ENCODE measurements at regions not wholly inside any gene's neighbourhood (a gene's known extent, or its start where the extent isn't known, plus 50 kb on each side); places are given as distances from the start of the nearest gene placed in this dataset.
A peak's percentile ranks its signal among the peaks of the same experiment; 100 is the strongest.

DNA sequence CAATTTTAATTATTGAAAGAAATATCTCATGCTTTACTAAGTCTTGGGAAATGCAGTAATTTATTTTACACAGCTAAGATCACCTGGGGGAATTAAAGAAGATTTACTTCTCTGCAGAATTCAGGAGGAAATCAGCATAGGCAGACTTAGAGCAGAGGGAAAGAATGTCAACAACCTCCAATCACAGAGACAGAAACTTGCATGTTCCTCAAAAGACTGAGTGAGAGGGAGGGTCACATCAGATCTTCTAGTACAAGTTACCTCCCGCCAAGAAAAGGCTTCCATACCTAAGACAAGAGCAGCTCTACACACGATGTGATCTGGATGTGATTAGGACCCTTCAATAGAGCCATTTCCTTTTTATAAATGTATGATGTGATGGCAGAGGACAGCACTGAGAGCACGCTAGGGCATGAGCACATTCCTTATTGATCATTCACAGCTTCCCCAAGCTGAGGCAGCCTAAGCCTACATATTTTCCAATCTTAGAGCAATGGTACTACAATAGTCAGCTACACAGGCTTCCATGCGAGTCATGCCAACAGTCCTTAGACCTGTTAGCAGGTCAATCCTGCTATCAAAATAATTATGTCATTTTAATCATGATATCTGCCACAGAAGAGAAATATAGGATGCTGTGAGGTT lies 403.3 kb downstream of the ETNK1 start:
- Mint-ChIP-seq H3K9me3 (no peaks in the 10 kb centered on the region), H3K4me3 (no peak overlapping the region), H3K27me3 (no peaks in the 10 kb centered on the region), H3K36me3 (no peaks in the 10 kb centered on the region), H3K27ac (no peak overlapping the region), H3K4me1 (no peaks in the 10 kb centered on the region)
- no peak for ATAC-seq

DNA sequence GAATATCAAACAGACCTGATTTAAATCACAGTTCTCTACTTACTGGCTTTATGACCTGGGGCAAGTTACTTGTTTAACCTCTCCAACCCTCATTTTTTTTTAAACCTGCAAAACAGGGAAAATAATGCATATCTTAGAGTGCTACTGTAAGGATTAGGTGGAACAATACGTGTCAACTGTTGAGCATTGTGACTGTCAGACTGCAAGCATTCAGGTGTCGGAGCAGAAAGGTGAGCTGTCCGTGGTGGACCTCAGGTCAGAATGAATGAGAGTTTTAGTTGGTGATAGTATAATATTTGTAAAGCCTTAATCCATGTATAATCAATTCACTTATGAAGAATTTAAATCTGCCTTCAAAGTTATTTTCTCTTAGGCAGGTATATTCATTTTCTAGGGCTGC lies 404.2 kb downstream of the ETNK1 start:
- H3K36me3 Mint-ChIP-seq = no peaks in the 10 kb centered on the region
- H3K27ac Mint-ChIP-seq = no peak overlapping the region
- no peak overlapping the region for H3K4me3 Mint-ChIP-seq
- no peaks in the 10 kb centered on the region for H3K4me1 Mint-ChIP-seq
- peaks cover 3% of the 10 kb centered on the region for H3K27me3 Mint-ChIP-seq
- no peak for ATAC-seq
- H3K9me3 Mint-ChIP-seq = no peaks in the 10 kb centered on the region

DNA sequence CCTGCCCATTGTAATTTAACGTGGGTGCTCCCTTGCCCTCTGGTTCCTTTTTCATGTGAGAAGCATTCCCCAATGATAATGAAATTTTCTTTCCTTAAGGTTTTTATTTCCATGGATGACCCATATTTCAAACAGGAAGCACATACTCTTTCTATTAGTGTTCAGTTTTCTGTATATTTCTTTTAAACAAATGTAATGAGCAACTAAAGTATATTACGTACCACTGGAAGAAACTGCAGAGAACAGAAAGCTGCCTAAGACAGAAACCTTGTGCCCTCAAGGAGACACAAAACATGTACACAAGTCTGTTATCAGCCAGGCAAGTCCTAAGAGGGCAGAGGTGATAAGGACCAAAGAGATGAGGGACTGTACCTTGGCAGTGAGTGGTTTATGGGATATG lies 414.9 kb downstream of the ETNK1 start:
- Mint-ChIP-seq H3K36me3 (no peaks in the 10 kb centered on the region), H3K27me3 (peaks cover 4% of the 10 kb centered on the region), H3K27ac (no peak overlapping the region), H3K4me3 (no peak overlapping the region), H3K4me1 (no peaks in the 10 kb centered on the region), H3K9me3 (peaks cover under 1% of the 10 kb centered on the region)
- ATAC-seq = no peak

DNA sequence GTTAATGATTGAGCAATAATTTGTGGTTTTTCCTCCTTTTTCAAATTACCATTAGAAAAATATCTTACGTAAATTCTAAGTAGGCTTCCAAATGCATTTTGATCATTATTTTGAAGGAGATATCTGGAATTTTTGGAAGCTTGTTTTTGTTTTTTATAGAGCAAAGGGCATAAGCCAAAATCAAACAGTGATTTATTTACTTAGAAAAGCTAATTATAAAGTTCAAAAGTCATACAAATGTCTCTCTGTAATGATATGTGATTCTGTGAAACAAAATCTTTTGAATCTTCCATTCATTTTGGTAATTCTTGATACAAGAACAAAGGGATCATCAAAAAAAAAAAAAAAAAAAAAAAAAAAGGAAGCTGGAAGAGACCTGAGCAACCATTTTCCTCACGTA lies 416.8 kb downstream of the ETNK1 start:
- H3K9me3 Mint-ChIP-seq = no peaks in the 10 kb centered on the region

DNA sequence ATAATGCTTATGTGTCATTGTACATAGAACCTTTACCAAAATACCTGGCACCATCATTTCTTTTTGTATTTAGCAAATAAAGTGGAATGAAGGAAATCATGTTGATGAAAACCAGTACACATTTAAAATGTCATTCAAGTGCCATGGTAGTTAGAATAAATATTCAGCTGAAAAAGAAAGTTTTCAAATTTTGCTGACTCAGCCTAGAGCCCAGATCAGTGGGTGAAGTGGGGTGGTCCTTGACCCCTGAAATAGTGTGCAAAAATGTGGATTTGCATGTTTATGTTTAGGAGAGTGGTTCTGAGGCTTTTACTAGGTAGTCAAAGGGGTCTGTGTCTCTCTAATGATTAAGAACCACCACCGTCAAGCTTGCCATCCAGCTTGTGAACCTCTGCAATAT lies 418.7 kb downstream of the ETNK1 start:
- peaks cover 5% of the 10 kb centered on the region for H3K9me3 Mint-ChIP-seq
- no peaks in the 10 kb centered on the region for H3K36me3 Mint-ChIP-seq
- H3K4me1 Mint-ChIP-seq = no peaks in the 10 kb centered on the region
- H3K4me3 Mint-ChIP-seq = no peak overlapping the region
- no peak for ATAC-seq
- H3K27me3 Mint-ChIP-seq = no peaks in the 10 kb centered on the region
- no peak overlapping the region for H3K27ac Mint-ChIP-seq

More for the DNA sequence above, 416.8 kb downstream of the ETNK1 start:
- Mint-ChIP-seq H3K36me3 (no peaks in the 10 kb centered on the region), H3K4me3 (no peak overlapping the region), H3K27me3 (no peaks in the 10 kb centered on the region), H3K4me1 (no peaks in the 10 kb centered on the region), H3K27ac (no peak overlapping the region)
- no peak for ATAC-seq

DNA sequence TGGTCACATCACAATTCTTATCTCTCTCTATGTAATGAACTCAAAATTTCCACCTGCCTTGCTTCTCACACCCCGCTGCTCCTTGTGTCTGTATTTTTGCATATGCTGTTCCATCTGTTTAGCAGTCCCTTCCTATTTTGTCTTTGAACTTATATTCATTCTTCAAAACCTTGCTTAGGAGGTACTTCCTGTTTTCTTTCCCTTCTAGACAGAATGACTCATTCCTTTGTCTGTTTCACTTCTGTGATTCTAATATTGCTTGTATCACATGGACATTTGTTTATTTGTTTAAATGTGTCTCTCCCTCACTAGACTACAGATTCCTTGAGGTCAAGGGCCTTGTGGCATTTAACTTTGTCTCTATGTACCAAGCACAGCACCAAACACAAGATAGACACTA lies 424.2 kb downstream of the ETNK1 start:
- peak; percentile 64 for ATAC-seq
- H3K4me3 Mint-ChIP-seq = no peak overlapping the region
- no peaks in the 10 kb centered on the region for H3K27me3 Mint-ChIP-seq
- H3K27ac Mint-ChIP-seq = no peak overlapping the region
- H3K36me3 Mint-ChIP-seq = no peaks in the 10 kb centered on the region
- H3K9me3 Mint-ChIP-seq = peaks cover 13% of the 10 kb centered on the region
- peaks cover 8% of the 10 kb centered on the region for H3K4me1 Mint-ChIP-seq

DNA sequence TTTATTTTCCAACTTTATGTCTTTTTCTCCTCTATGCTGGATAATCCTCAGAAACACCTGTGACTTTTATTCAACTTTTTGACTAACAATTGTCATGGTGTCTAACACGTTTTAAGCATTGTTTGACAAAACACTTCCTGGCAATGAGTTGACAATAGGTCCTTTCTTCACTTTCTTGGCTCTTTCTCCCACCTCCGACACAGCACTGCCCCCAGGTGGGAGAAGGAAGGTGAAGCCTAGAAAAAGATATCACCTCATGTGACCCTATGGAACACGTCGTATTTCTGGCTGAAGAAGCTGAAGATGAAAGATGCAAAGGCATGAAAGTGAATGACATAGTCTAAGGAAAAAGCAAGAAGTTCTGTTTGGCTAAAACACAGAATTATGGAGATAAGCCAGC lies 430.0 kb downstream of the ETNK1 start:
- H3K36me3 Mint-ChIP-seq = no peaks in the 10 kb centered on the region
- H3K27me3 Mint-ChIP-seq = no peaks in the 10 kb centered on the region
- H3K4me3 Mint-ChIP-seq = no peak overlapping the region
- H3K4me1 Mint-ChIP-seq = no peaks in the 10 kb centered on the region
- no peak overlapping the region for H3K27ac Mint-ChIP-seq
- H3K9me3 Mint-ChIP-seq = peaks cover 3% of the 10 kb centered on the region
- ATAC-seq = no peak

DNA sequence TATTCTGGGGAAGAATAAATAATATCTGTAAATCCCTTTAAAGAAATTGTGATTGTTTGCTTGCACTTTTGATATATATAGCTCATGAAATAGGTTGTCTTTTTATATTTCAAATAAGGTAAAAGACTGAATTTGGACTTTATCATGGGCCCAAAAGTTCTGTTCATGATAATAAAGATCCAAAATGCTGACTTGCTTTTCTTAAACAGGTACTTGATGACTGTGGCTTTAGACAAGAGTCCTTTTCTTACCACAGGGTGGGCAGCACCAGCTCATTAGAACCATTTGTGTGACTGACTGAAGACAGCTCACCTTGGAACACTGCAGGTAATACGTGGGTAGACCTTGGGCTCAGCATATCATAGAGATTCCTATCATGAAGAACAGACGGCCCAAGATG lies 432.6 kb downstream of the ETNK1 start:
- Mint-ChIP-seq H3K4me3 (no peak overlapping the region), H3K4me1 (no peaks in the 10 kb centered on the region), H3K27ac (no peak overlapping the region), H3K9me3 (no peaks in the 10 kb centered on the region), H3K36me3 (no peaks in the 10 kb centered on the region), H3K27me3 (no peaks in the 10 kb centered on the region)
- no peak for ATAC-seq

DNA sequence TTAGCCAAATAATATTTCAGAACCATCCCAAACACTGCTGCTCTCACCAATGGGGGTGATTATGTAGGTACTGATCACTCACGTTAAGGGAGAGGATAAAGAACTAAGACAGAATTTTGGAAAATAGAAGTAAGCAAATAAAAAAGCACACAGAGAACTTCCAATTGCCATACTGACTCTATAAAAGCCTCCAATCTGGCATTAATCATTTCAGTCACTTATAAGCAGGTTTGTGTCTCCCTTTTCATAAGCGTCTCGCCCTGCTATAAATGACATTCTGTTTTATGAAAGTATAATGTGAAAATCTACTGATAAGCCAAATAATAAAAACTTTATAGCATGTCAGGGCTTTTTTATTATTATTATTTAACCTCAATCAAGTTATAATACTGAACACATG lies 435.2 kb downstream of the ETNK1 start:
- H3K4me3 Mint-ChIP-seq = no peak overlapping the region
- H3K4me1 Mint-ChIP-seq = no peaks in the 10 kb centered on the region
- H3K27ac Mint-ChIP-seq = no peak overlapping the region
- H3K27me3 Mint-ChIP-seq = no peaks in the 10 kb centered on the region
- no peak for ATAC-seq
- no peaks in the 10 kb centered on the region for H3K36me3 Mint-ChIP-seq
- no peaks in the 10 kb centered on the region for H3K9me3 Mint-ChIP-seq

DNA sequence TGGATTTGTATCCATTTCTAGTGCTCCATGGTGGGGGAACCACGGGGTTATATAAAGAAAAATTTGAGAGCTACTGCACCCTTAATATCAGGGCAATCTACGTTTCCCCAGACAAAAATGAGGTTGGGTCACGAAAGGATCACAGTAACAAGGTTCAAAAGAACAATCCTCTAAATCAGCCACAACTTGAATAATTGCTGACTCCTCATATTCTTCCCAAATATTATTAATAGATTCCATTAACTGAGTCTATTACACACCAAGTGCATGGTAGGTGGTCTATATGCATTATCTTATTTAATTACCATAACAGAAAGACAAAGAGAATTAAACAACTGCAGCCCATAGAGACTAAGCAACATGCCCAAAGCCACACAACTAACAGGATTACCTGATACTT lies 438.2 kb downstream of the ETNK1 start:
- no peaks in the 10 kb centered on the region for H3K4me1 Mint-ChIP-seq
- H3K9me3 Mint-ChIP-seq = no peaks in the 10 kb centered on the region
- no peak for ATAC-seq
- H3K27ac Mint-ChIP-seq = no peak overlapping the region
- no peaks in the 10 kb centered on the region for H3K27me3 Mint-ChIP-seq
- no peak overlapping the region for H3K4me3 Mint-ChIP-seq
- H3K36me3 Mint-ChIP-seq = no peaks in the 10 kb centered on the region

DNA sequence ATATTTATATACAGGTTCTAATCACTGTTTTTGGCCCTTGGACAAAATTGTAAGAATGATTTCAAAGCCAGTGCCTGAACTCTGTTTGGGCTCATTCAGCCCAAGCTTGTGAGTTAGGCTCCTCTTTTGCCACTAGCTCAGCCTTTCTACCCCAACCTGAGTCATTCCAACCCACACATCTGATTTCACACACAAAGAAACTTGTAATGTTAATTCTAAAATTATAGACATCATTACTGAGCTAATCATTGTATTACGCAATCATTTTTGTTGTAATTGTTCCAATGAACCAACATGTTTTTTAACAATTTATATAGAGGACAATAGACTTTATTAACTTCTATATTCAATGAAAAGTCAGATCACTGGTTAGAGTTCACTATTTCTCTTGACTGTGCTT lies 441.1 kb downstream of the ETNK1 start:
- Mint-ChIP-seq H3K4me1 (no peaks in the 10 kb centered on the region), H3K27me3 (no peaks in the 10 kb centered on the region), H3K9me3 (no peaks in the 10 kb centered on the region), H3K27ac (no peak overlapping the region), H3K4me3 (no peak overlapping the region), H3K36me3 (no peaks in the 10 kb centered on the region)
- ATAC-seq = no peak

DNA sequence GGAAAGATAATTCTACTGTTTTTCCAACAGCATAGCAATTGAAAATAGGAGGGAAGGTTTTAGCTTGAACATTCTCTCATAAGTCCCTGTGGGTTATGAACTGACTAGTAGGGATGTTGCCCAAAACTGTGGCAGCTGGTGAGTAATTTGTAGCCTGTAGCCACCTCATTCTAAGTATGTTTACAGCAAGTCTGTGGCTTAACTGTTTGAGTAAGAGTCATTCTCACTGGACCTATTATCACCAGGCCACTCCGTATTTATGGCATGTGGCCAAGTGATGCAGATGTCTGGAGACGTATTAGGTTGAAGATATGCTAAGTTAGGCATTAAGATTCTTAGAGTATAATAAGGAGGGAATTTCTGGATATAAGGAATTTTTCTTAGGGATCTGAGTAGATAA lies 458.3 kb downstream of the ETNK1 start:
- Mint-ChIP-seq H3K9me3 (no peaks in the 10 kb centered on the region), H3K4me3 (no peak overlapping the region), H3K4me1 (no peaks in the 10 kb centered on the region), H3K27ac (no peak overlapping the region), H3K27me3 (no peaks in the 10 kb centered on the region), H3K36me3 (no peaks in the 10 kb centered on the region)
- ATAC-seq = peak; percentile 45

DNA sequence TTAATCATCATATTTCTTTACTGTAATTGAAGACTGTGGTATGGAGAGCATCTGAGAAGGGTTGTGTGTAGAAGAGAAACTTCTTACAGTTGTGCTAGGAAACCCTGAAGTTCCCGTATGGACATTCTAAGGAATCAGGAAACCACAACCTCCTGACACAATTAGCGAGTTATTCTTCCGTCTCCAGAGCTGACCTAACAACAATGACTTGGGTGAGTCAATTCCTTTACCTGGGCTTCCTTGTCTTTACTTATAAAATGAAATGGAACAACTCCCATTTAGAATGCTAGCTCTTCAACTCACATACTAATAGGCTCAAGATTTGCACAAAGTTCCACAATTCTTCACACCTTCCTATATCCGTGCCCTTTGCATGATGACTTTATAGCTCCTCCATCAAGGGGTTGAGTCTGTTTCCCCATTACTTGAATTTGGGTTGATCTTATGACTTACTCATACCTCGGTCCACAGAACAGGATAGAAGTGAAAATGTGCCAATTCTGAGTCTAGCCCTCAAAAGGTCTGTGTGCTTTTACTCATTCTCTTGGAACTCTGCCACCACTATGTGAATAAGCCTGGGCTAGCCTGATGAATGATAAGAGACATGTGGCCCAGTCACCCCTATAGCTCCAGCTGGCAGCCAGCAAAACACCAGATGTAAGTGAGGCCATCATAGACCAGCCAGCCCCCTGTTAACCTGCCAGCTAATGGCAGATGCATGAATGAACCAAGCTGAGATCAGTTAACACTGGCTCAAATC lies 459.4 kb downstream of the ETNK1 start:
- Mint-ChIP-seq H3K9me3 (no peaks in the 10 kb centered on the region), H3K4me1 (no peaks in the 10 kb centered on the region), H3K27ac (no peak overlapping the region), H3K27me3 (no peaks in the 10 kb centered on the region), H3K4me3 (no peak overlapping the region), H3K36me3 (no peaks in the 10 kb centered on the region)
- ATAC-seq = peak; percentile 34

DNA sequence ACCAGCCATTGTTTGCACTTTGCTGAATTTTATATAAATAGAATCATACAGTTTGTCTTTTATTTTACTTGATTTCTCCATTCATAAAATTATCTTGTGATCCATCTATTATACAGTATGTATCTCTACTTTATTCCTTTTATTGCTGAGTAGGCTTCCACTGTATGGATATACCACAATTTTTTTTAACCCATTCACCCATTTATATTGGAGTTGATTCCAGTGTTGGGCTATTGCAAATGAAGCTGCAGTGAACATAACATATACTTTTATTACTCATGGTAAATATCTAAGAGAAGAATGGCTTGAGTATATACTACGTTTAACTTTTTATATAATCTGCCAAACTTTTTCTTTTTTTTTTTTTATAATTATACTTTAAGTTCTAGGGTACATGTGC lies 463.6 kb downstream of the ETNK1 start:
- no peaks in the 10 kb centered on the region for H3K4me1 Mint-ChIP-seq
- no peak overlapping the region for H3K27ac Mint-ChIP-seq
- ATAC-seq = no peak

DNA sequence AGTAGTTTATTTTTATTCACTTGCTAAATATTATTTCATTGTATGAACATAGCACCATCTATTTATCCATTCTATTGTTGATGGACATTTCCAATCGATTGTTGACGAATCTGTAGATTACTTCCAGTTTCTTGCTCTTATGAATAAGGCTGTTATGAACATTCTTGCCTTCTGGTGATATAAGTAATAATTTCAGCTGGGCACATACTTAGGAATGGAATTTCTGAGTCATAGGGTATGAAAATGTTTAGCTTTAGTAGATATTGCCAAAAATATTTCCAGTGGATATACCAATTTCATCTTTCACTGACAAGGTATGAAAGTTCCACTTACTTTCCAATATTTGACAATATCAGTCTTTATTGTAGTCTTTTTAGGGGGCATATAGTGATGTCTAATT lies 468.5 kb downstream of the ETNK1 start:
- no peak for ATAC-seq

More for the DNA sequence above, 463.6 kb downstream of the ETNK1 start:
- Mint-ChIP-seq H3K4me3 (no peak overlapping the region), H3K27me3 (no peaks in the 10 kb centered on the region), H3K9me3 (no peaks in the 10 kb centered on the region), H3K36me3 (no peaks in the 10 kb centered on the region)

DNA sequence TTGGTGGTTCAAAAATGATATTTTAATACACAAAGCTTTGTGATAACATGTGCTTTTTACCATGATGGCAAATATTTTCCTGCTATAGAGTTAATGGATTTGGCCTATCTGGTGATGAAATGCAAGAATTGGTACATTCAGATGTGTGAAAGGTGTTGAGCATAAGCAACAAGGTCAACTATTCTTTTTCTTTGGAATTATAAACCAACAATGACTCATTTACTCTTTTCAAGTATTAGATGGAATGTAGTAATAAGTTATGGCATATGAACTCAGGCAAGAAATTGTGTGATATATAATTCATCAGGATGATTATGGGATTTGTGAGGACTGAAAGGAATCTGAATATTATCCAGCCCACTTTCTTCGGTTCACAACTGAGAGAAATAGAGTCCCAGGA lies 471.4 kb downstream of the ETNK1 start:
- ATAC-seq = no peak
- H3K27ac Mint-ChIP-seq = no peak overlapping the region
- H3K9me3 Mint-ChIP-seq = no peaks in the 10 kb centered on the region
- H3K4me3 Mint-ChIP-seq = no peak overlapping the region
- no peaks in the 10 kb centered on the region for H3K27me3 Mint-ChIP-seq
- no peaks in the 10 kb centered on the region for H3K36me3 Mint-ChIP-seq
- H3K4me1 Mint-ChIP-seq = no peaks in the 10 kb centered on the region

More for the DNA sequence above, 468.5 kb downstream of the ETNK1 start:
- Mint-ChIP-seq H3K4me1 (no peaks in the 10 kb centered on the region), H3K36me3 (no peaks in the 10 kb centered on the region), H3K4me3 (no peak overlapping the region), H3K27ac (no peak overlapping the region), H3K9me3 (no peaks in the 10 kb centered on the region), H3K27me3 (no peaks in the 10 kb centered on the region)

Data from stimulated activated memory B cell treated with anti-CD40 and anti-IgM and Interleukin-4, amounts not matched to agents 10 μg/mL and 1 μg/mL and 100 μg/mL, for 72 hours (primary cell).